Loucy (cell line): ENCODE measurements at regions not wholly inside any gene's neighbourhood (a gene's known extent, or its start where the extent isn't known, plus 50 kb on each side); places are given as distances from the start of the nearest gene placed in this dataset.

Experiments
- EZH2phosphoT487 ChIP-seq: fragments of 200-600 bp; IDR thresholded peaks from 2 replicates; pipeline ENCODE4 v1.6.1; 2018; ENCODE audit warnings: antibody characterized with exemption, mild to moderate bottlenecking, moderate library complexity, borderline replicate concordance
- TF ChIP-seq, protein P1 (sequence below): fragments of 200-600 bp; sonication (generic); conservative IDR thresholded peaks from 2 replicates; pipeline ENCODE4 v1.5.1; 2014; ENCODE audit warnings: mild to moderate bottlenecking, antibody characterized with exemption, low read length

- TF ChIP-seq, protein P1, sequence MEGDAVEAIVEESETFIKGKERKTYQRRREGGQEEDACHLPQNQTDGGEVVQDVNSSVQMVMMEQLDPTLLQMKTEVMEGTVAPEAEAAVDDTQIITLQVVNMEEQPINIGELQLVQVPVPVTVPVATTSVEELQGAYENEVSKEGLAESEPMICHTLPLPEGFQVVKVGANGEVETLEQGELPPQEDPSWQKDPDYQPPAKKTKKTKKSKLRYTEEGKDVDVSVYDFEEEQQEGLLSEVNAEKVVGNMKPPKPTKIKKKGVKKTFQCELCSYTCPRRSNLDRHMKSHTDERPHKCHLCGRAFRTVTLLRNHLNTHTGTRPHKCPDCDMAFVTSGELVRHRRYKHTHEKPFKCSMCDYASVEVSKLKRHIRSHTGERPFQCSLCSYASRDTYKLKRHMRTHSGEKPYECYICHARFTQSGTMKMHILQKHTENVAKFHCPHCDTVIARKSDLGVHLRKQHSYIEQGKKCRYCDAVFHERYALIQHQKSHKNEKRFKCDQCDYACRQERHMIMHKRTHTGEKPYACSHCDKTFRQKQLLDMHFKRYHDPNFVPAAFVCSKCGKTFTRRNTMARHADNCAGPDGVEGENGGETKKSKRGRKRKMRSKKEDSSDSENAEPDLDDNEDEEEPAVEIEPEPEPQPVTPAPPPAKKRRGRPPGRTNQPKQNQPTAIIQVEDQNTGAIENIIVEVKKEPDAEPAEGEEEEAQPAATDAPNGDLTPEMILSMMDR: no peak
- no peak for TF ChIP-seq EZH2phosphoT487
Observed at GRCh38 chr2:107730898-107731297, 95.8 kb upstream of the RGPD4 start.
